ENCODE measurements at regions not wholly inside any gene's neighbourhood (a gene's known extent, or its start where the extent isn't known, plus 50 kb on each side); places are given as distances from the start of the nearest gene placed in this dataset.

GRCh38 chr12:113684908-113685782, 213.5 kb upstream of the LHX5 start:
- H3K27me3 Mint-ChIP-seq (ENCODE audit: unreplicated experiment) = peaks cover 82% of the 10 kb centered on the region
- no peaks in the 10 kb centered on the region for H3K9me3 Mint-ChIP-seq (ENCODE audit: low read depth, unreplicated experiment)
- CTCF ChIA-PET = no interaction called here
- H3K27ac Mint-ChIP-seq (ENCODE audit: unreplicated experiment) = no peak overlapping the region
- intact Hi-C loops (cut with micrococcal nuclease; ENCODE audit: unreplicated experiment) = no loop called here
- TF ChIP-seq CTCF (IDR thresholded peaks at IDR 0.05; ENCODE audit: unreplicated experiment) = no peak
- H3K36me3 Mint-ChIP-seq (ENCODE audit: insufficient read depth, unreplicated experiment) = no peaks in the 10 kb centered on the region
- no peaks in the 10 kb centered on the region for H3K4me1 Mint-ChIP-seq (ENCODE audit: low read depth, unreplicated experiment)
- BruUV-seq (replicated peaks) = no TSS peak
- no peak overlapping the region for H3K4me3 Mint-ChIP-seq (ENCODE audit: low read depth, unreplicated experiment)
- no peak for DNase-seq

GRCh38 chr12:113684053-113684907, 212.6 kb upstream of the LHX5 start:
- intact Hi-C loops (cut with micrococcal nuclease; ENCODE audit: unreplicated experiment) = no loop called here
- TF ChIP-seq CTCF (IDR thresholded peaks at IDR 0.05; ENCODE audit: unreplicated experiment) = no peak
- no peaks in the 10 kb centered on the region for H3K36me3 Mint-ChIP-seq (ENCODE audit: insufficient read depth, unreplicated experiment)
- H3K4me1 Mint-ChIP-seq (ENCODE audit: low read depth, unreplicated experiment) = no peaks in the 10 kb centered on the region
- H3K4me3 Mint-ChIP-seq (ENCODE audit: low read depth, unreplicated experiment) = no peak overlapping the region
- BruUV-seq (replicated peaks) = no TSS peak
- no peaks in the 10 kb centered on the region for H3K9me3 Mint-ChIP-seq (ENCODE audit: low read depth, unreplicated experiment)
- CTCF ChIA-PET = interaction anchor here (0.6 kb wide), 1 partner anchor 27 kb away, joined by 4 read pairs; no protein-coding TSS in a partner anchor
- peaks cover 82% of the 10 kb centered on the region for H3K27me3 Mint-ChIP-seq (ENCODE audit: unreplicated experiment)
- H3K27ac Mint-ChIP-seq (ENCODE audit: unreplicated experiment) = no peak overlapping the region
- DNase-seq = no peak

GRCh38 chr12:113683574-113683973, 211.9 kb upstream of the LHX5 start:
- no peak for DNase-seq
- H3K27ac Mint-ChIP-seq (ENCODE audit: unreplicated experiment) = no peak overlapping the region
- no peaks in the 10 kb centered on the region for H3K36me3 Mint-ChIP-seq (ENCODE audit: insufficient read depth, unreplicated experiment)
- intact Hi-C loops (cut with micrococcal nuclease; ENCODE audit: unreplicated experiment) = no loop called here
- no peak overlapping the region for H3K4me3 Mint-ChIP-seq (ENCODE audit: low read depth, unreplicated experiment)
- no peak for TF ChIP-seq CTCF (IDR thresholded peaks at IDR 0.05; ENCODE audit: unreplicated experiment)
- BruUV-seq (replicated peaks) = no TSS peak
- no peaks in the 10 kb centered on the region for H3K9me3 Mint-ChIP-seq (ENCODE audit: low read depth, unreplicated experiment)
- H3K4me1 Mint-ChIP-seq (ENCODE audit: low read depth, unreplicated experiment) = no peaks in the 10 kb centered on the region
- CTCF ChIA-PET = no interaction called here
- peaks cover 82% of the 10 kb centered on the region for H3K27me3 Mint-ChIP-seq (ENCODE audit: unreplicated experiment)

GRCh38 chr12:113680868-113681267, 209.2 kb upstream of the LHX5 start:
- no peak overlapping the region for H3K27ac Mint-ChIP-seq (ENCODE audit: unreplicated experiment)
- no TSS peak for BruUV-seq (replicated peaks)
- no peaks in the 10 kb centered on the region for H3K36me3 Mint-ChIP-seq (ENCODE audit: insufficient read depth, unreplicated experiment)
- H3K27me3 Mint-ChIP-seq (ENCODE audit: unreplicated experiment) = peaks cover 98% of the 10 kb centered on the region
- H3K4me1 Mint-ChIP-seq (ENCODE audit: low read depth, unreplicated experiment) = no peaks in the 10 kb centered on the region
- DNase-seq = no peak
- CTCF ChIA-PET = no interaction called here
- intact Hi-C loops (cut with micrococcal nuclease; ENCODE audit: unreplicated experiment) = no loop called here
- H3K4me3 Mint-ChIP-seq (ENCODE audit: low read depth, unreplicated experiment) = no peak overlapping the region
- H3K9me3 Mint-ChIP-seq (ENCODE audit: low read depth, unreplicated experiment) = no peaks in the 10 kb centered on the region
- no peak for TF ChIP-seq CTCF (IDR thresholded peaks at IDR 0.05; ENCODE audit: unreplicated experiment)

Data from Calu3 (cell line).